Thoracic aorta (tissue), 2 donors: ENCODE measurements at regions not wholly inside any gene's neighbourhood (a gene's known extent, or its start where the extent isn't known, plus 50 kb on each side); places are given as distances from the start of the nearest gene placed in this dataset.

Experiments used
- ATAC-seq: fragments of 150-250 bp; one replicate; pipeline ENCODE4 v1.8.0; 2017; ENCODE audit warnings: low read depth; ENCODE audit not compliant: insufficient number of reproducible peaks, low FRiP score
- DNase-seq: peaks from one replicate; pipeline ENCODE4 v3.0.0-alpha.2; 2020; ENCODE audit warnings: low spot score
- H3K27ac ChIP-seq, 2 donors: fragments of 200-600 bp; sonication (generic); 1 replicate in 1 of 2; 2 replicates in 1 of 2; pipeline ENCODE4 v1.5.1; 2016; ENCODE audit warnings: mild to moderate bottlenecking in 2 of 2, moderate library complexity in 2 of 2
- H3K27me3 ChIP-seq: fragments of 200-600 bp; sonication (generic); replicated peaks from 2 replicates; pipeline ENCODE4 v1.6.0; 2016; ENCODE audit warnings: mild to moderate bottlenecking; ENCODE audit not compliant: insufficient read depth
- H3K36me3 ChIP-seq: fragments of 200-600 bp; sonication (generic); one replicate; pipeline ENCODE4 v1.5.1; 2016
- H3K4me1 ChIP-seq, 2 donors: fragments of 200-600 bp; sonication (generic); 1 replicate in 1 of 2; 2 replicates in 1 of 2; pipeline versions ENCODE4 v1.5.1 to v1.6.0; 2016; ENCODE audit warnings: low read depth in 2 of 2, mild to moderate bottlenecking in 1 of 2; ENCODE audit not compliant: control insufficient read depth in 1 of 2
- H3K4me3 ChIP-seq: fragments of 200-600 bp; sonication (generic); 2 replicates; pipeline ENCODE4 v1.5.1; 2016; ENCODE audit warnings: mild to moderate bottlenecking
- H3K9me3 ChIP-seq: fragments of 200-600 bp; sonication (generic); 2 replicates; pipeline ENCODE4 v1.5.1; 2016
- CTCF ChIP-seq: fragments of 200-600 bp; sonication (generic); IDR thresholded peaks from one replicate; pipeline ENCODE4 v1.5.1; 2019; ENCODE audit warnings: antibody characterized with exemption

- H3K27ac ChIP-seq = no peak overlapping the region
- no peaks in the 10 kb centered on the region for H3K9me3 ChIP-seq
- DNase-seq (no peak), ATAC-seq (no peak)
- TF ChIP-seq CTCF = no peak
- no peak overlapping the region for H3K4me3 ChIP-seq
- H3K36me3 ChIP-seq = no peaks in the 10 kb centered on the region
- H3K27me3 ChIP-seq = no peaks in the 10 kb centered on the region
- H3K4me1 ChIP-seq = no peaks in the 10 kb centered on the region
Measured at GRCh38 chr1:232170909-232171308, 459.0 kb downstream of the SIPA1L2 start.

- ATAC-seq (no peak), DNase-seq (no peak)
- Histone ChIP-seq H3K36me3 (no peaks in the 10 kb centered on the region), H3K27me3 (no peaks in the 10 kb centered on the region), H3K4me3 (no peak overlapping the region), H3K4me1 (no peaks in the 10 kb centered on the region), H3K9me3 (no peaks in the 10 kb centered on the region), H3K27ac (no peak overlapping the region)
- no peak for TF ChIP-seq CTCF
Measured at GRCh38 chr1:232169436-232169835, 460.5 kb downstream of the SIPA1L2 start.

- TF ChIP-seq CTCF = no peak
- no peaks in the 10 kb centered on the region for H3K27me3 ChIP-seq
- H3K4me1 ChIP-seq = no peaks in the 10 kb centered on the region
- no peak for ATAC-seq
- H3K4me3 ChIP-seq = no peak overlapping the region
- no peak overlapping the region for H3K27ac ChIP-seq
- no peaks in the 10 kb centered on the region for H3K9me3 ChIP-seq
- no peaks in the 10 kb centered on the region for H3K36me3 ChIP-seq
- DNase-seq = no peak
Measured at GRCh38 chr1:232168508-232168907, 461.4 kb downstream of the SIPA1L2 start.

- Histone ChIP-seq H3K4me1 (no peaks in the 10 kb centered on the region), H3K36me3 (no peaks in the 10 kb centered on the region), H3K4me3 (no peak overlapping the region), H3K27ac (no peak overlapping the region), H3K9me3 (no peaks in the 10 kb centered on the region), H3K27me3 (no peaks in the 10 kb centered on the region)
- ATAC-seq (no peak), DNase-seq (no peak)
- TF ChIP-seq CTCF = no peak
Measured at GRCh38 chr1:232166942-232167341, 463.0 kb downstream of the SIPA1L2 start.

- no peaks in the 10 kb centered on the region for H3K9me3 ChIP-seq
- no peak overlapping the region for H3K27ac ChIP-seq
- H3K4me1 ChIP-seq = no peaks in the 10 kb centered on the region
- H3K27me3 ChIP-seq = no peaks in the 10 kb centered on the region
- no peaks in the 10 kb centered on the region for H3K36me3 ChIP-seq
- DNase-seq (no peak), ATAC-seq (no peak)
- no peak overlapping the region for H3K4me3 ChIP-seq
- no peak for TF ChIP-seq CTCF
Measured at GRCh38 chr1:232164078-232164963, 465.6 kb downstream of the SIPA1L2 start.
